Sciatic nerve (tissue), 2 donors: ENCODE measurements at regions not wholly inside any gene's neighbourhood (a gene's known extent, or its start where the extent isn't known, plus 50 kb on each side); places are given as distances from the start of the nearest gene placed in this dataset.

ENCODE experiments used
- ATAC-seq: fragments of 200-7000 bp; cut with Tn5 transposase; one replicate; pipeline ENCODE4 v1.9.1; 2020; ENCODE audit warnings: mild to moderate bottlenecking, moderate library complexity
- DNase-seq: peaks from one replicate; pipeline ENCODE4 v3.0.0-alpha.2; 2020; ENCODE audit warnings: low spot score
- intact Hi-C: fragments of 100-400 bp; cut with DNase I; formaldehyde crosslinking; loops from one replicate; pipeline ENCODE4 v1.14.2; 2022
- donor health status: DM: no; HTN: no; CAD: no.
- donor health status: DM: no; HTN: no; CAD: no.

DNA sequence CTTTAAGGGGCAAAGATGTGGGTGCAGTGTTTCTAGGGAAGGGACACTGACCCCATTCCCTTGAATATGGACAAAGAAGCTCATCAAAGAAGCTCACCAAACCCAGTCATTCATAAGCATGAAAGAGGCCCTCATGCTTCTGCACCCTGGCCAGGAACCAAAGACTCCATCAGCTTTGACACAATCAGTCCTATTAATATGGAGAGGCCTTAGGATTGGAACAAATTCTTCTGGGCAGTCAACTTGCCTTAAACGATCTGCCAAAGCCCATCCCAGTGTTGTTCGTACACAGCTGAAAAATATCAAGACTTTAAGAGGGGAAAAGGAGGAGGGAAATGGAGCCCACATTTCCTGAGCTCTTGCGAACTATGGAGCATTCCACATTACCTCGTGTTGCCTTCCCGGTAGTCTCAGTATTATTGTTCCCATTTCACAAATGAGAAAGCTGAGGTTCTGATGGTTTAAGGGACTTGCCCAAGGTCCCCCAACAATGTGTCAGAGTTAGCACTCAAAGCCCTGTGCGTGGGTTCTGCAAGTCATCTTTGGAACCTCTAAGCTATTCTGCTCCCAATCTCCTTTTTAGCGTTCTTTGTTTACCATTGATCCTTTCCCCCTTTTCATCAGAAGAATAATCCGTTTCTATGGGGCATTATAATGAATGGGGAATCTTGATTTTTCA lies 161.9 kb downstream of the ZBTB18 start:
- ATAC-seq = peak; percentile 58
- no peak for DNase-seq
- intact Hi-C loops = no loop called here

DNA sequence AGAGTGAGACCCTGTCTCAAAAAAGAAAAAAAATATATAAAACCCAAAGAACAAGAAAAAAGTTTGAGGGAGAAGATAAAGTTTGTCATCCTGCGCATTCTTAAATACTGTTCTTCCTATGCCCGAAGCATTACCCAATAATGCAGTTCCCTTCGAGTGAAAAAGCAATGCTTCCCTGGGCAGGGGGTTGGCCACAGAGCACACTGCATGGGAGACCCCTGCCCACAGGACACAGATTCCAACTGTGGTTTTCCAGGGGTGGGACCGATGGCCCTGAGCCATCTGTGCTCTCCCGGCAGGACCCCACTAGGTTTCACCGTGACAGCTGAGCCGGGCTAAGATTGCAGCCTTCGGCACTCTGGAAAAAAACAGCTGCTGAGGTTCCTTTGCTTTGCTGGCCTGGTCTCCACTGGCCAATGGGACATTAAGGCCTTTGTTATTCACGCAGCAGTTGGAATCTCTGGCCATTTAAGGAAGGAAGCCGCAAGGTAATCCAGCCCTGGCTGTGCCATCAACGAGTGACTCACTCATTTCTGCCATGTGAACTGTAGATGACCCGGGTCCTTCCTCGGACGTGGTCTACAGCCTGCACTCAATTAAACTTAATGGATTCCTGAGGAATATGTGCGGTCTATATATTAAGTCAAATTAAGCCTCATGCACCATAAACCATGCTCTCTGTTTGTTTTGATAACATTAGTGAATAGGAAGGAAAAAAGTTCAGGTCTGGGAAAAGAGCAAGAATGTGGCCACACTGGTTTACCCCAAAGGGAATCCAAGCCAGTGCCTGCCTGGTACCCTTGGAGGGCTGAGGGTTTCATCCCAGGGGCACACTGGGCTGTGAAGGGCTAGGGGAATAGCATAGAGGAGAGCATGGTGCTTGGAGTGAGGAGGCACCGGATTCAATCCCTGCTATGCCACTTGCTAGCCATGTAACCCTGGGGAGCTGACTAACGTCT lies 163.2 kb downstream of the ZBTB18 start:
- DNase-seq (no peak), ATAC-seq (peak; percentile 29)
- intact Hi-C loops = no loop called here

DNA sequence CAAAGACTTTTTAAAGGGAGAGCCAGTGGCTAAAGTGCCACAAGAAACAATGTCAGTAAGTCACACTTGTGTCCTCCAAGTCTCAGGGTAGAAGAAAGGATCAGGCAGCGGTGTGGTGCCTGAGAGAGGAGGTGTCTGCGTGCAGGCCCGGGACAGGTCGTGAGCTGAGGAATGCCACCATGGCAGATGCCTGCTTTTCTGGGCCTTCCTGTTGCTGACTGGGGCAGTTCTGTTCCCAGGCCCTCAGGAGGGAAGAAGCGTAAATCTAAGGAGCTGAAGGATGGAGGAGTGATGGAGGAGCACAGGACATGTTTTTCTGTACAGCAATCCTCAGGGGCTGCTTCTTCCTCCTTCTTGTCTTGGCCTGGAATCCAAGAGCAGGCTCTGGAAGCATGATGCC lies 165.8 kb downstream of the ZBTB18 start:
- intact Hi-C loops = no loop called here
- DNase-seq = no peak

GRCh38 chr1:244217711-244218110 lies 166.6 kb downstream of the ZBTB18 start:
- ATAC-seq (no peak), DNase-seq (no peak)
- intact Hi-C loops = no loop called here

More for the DNA sequence above, 165.8 kb downstream of the ZBTB18 start:
- ATAC-seq = no peak

DNA sequence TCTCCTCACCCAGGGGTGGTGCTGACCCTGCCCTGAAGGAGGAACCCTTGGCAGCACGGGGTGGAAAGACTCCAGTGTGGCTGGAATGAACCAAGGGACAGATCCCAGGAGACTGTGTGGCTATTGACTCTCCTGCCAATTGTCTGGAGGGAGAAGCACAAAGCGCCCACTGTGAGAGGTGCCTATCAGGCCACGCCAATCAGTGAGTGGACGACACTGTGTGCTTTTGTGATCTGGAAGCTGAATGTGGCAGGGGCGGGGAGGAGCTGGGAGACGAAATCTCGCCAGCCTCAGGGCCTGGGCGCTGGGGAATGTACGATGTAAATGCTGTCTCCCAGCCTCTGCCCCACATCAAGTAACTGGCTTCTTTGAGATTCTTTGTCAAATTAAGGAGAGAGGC lies 167.1 kb downstream of the ZBTB18 start:
- ATAC-seq = no peak
- no peak for DNase-seq
- intact Hi-C loops = no loop called here

DNA sequence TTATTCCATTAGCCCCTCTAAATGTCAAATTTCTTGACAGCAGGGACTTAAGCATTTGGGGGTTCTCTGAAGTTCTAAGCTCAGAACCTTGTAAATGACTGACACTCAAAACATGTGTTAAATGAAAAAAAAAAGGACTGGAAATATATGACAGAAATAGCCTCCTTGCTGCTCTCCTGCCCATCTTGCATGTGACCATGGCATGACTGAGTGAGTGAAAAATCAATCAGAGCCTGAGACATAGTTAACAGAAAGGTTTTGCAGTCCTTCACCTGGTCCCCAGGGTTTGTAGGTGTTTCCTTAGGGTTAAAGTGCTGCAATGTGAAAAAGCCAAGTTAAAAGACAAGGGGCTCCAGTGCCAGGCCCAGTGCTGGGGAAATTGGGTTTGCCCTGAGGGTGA lies 168.1 kb downstream of the ZBTB18 start:
- DNase-seq (no peak), ATAC-seq (no peak)
- intact Hi-C loops = no loop called here

DNA sequence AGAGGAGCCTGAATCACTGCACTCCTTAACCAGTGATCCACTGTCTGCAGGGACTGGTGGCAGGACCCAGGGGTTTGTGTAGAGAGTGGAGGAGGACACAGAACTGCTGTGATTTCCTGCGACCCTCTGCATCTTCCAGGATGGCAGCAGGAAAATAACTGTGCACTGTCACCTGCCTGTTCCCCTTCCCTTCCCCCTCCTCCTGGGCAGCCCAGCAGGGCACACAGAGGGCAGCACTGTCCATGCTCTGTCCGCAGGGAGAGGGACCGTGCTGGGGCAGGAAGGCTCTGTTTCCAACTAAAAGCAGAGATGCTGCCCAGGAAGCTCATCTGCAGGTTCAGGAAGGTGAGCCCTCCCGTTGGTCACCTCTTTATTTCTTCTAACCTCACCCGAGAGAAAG lies 168.7 kb downstream of the ZBTB18 start:
- DNase-seq = no peak
- no peak for ATAC-seq
- intact Hi-C loops = no loop called here

GRCh38 chr1:244220410-244220809 lies 169.3 kb downstream of the ZBTB18 start:
- ATAC-seq = no peak
- intact Hi-C loops = no loop called here
- no peak for DNase-seq

- intact Hi-C loops = no loop called here
- ATAC-seq (no peak), DNase-seq (no peak)
These were observed 170.9 kb downstream of the ZBTB18 start for GRCh38 chr1:244221991-244222390.

DNA sequence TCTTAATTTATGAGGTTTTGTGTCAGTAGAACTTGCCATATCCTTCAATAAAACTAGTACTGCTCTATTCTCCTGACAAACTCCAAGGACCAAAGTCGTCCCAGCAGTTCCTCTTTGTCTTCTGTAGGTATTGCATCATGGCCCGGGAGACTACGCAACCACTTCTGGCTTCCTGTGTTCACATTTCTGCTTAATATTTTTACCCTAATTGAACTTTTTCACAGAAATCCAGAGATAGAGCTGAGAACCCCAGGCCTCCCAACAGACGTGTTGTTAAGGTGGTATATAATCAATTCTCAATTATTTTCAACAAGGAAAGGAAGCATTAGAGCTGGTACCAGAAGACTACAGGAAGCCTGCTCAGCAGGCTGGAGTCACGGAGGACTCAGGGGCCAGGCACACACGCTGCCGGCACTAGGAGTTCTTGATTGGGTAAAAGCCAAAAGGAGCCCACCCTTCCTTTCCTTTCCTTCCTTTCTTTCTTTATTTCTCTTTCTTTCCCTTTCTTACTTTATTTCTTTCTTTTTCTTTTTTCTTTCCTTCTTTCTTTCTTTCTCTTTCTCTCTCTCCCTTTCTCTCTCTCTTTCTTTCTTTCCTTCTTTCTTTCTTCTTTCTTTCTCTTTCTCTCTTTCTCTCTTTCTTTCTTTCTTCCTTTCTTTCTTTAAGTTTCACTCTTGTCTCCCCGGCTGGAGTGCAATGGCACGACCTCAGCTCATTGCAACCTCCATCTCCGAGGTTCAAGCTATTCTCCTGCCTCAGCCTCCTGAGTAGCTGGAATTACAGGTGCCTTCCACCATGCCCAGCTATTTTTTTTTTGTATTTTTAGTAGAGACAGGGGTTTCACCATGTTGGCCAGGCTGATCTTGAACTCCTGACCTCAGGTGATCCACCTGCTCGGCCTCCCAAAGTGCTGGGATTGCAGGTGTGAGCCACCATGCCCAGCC lies 173.7 kb downstream of the ZBTB18 start:
- DNase-seq = no peak
- intact Hi-C loops = no loop called here

DNA sequence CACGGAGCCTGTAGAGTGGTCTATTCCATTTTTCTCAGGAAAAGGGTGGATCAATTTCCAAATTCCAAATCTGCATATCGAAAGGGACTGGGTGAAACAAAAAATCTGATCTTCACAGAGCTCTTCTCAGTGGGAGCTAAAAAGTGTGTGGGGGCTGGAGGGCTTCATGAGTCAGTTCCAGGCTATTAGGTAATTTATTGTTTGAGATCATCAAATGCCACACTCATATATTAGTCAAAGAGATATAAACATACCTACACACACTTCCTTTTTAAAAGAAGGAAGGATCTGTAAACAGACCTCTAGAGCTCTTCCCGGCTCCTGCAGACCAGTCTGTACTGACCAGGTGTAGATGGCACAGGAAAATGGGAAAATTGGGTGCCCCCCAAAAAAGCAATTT lies 175.4 kb downstream of the ZBTB18 start:
- no peak for DNase-seq
- ATAC-seq = no peak
- intact Hi-C loops = no loop called here

More for the DNA sequence above, 173.7 kb downstream of the ZBTB18 start:
- ATAC-seq = peak; percentile 60

DNA sequence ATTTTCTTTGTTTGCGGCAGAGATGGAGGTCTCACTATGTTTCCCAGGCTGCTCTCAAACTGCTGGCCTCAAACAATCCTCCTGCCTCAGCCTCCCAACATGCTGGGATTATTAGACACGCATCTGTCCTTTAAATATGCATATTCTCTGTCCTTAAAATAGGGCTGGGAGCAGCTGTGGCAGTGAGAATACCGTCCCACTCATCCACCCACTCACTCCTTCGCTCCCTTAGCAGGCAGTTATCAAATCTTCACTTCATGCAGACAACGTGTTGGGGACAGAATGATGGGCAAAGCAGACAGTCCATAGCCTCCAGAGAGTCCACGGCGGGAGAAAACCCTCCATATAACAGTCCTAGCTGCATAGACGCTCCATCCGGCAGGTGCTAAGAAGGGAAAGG lies 179.4 kb downstream of the ZBTB18 start:
- no peak for ATAC-seq
- intact Hi-C loops = no loop called here
- no peak for DNase-seq

DNA sequence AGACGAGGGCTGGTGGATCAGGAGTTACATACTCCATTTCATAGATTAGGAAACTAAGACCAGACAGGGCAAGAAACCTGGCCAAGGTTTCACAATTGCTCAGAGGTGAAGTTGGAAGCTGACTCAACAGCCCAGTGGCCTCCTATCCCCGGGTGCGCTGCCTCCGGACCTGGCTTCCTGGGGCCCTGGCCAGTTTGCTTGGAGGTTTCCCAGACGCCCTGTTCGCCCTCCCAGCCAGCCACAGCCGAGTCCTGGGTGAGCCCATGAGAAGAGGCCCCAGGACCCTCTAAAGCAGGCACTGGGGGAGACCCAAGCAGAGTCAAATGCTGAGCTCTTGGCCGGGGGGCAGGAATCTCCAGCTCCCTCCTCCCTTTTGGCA lies 180.1 kb downstream of the ZBTB18 start:
- DNase-seq = no peak
- intact Hi-C loops = no loop called here
- ATAC-seq = no peak

DNA sequence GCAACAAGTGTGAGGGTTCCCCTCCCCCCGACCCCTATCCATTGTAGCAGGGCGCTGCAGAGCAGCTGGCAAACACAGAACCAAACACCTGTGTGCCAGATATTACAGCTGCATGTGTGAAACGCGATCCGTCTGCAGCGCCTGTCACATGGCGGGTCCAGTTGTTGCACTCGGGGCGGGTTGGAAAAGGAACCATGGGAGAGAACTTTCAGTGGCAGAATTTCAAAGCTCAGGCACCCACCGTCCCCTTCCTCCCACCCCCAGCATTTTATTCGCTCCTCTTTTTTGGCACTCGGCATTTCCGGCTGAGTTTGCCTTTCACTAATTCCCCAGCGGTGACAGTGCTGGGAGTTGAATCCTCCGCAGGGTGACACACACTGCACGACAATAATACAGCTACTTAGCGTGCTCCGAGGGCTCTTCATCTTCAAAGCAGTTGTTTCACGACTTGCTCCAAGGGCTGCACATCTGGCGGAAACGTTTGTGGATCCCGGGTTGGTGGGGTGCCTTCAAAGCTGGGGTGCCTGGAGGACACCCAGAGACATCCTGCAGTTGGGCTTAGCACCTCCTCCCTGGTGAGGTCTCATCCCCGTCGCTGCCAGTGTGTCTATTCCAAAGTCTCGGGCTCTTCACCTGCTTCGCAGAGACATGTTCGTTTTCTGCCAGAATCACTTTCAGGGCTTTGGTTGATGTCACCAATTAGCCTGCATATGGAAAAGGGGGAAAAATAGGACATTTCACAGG lies 180.7 kb downstream of the ZBTB18 start:
- no peak for DNase-seq
- ATAC-seq = no peak
- intact Hi-C loops = no loop called here

GRCh38 chr1:244234009-244234643 lies 183.0 kb downstream of the ZBTB18 start:
- DNase-seq = no peak
- intact Hi-C loops = no loop called here
- no peak for ATAC-seq

DNA sequence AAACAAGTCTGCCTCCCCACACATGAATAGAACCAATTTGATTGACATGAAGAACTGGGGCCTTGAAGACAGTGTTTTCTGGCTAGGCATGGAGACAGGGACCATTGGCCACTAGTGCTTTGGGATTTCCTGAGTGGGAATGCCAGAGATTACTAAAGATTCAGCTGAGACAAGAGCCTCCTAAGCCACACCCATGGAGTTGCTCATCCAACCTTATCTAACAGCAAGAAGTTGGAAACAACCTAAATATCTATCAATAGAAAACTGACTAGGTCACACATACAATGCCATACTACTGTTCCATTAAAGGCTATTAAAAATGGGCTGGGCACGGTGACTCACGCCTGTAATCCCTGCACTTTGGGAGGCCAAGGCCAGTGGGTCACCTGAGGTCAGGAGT lies 184.1 kb downstream of the ZBTB18 start:
- intact Hi-C loops = no loop called here
- no peak for DNase-seq
- no peak for ATAC-seq

DNA sequence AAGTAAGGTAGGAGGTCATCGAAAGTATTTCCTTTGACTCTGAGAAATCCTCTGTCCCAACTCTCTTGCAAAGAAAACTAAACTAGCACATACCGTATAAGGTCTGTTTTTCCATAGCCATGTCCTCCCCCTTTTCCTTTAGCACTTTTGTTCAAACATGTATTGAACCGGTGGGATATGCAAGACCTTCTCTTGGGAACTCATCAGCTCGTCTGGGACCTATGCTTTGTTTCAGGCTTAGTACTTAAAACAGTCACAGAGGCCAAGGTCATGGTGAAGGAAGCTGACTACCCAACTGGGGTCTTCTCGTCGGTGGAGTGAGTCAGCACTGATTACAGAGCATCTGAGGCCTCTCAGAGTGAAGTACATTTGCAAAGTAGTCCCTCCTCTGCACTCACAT lies 185.0 kb downstream of the ZBTB18 start:
- intact Hi-C loops = no loop called here
- ATAC-seq (no peak), DNase-seq (no peak)

DNA sequence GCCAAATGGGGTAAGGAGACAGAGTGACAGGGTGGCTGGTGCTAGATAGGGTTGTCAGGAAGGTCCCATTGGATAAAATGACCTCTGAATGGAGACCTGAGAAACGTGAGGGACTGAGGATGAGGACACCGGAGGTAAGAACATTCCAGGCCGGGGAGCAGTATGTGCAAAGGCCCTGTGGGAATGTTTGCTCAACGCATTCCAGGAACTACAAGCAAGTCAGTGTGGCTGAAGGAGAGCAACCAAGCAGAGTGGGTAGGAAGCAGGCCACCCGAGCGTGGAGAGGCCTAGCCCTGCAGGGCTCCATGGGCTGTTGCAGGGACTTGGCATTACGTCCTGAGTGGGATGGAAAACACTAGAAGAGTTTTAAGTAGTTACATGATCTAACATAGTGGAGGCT lies 185.6 kb downstream of the ZBTB18 start:
- ATAC-seq (no peak), DNase-seq (no peak)
- intact Hi-C loops = no loop called here
